ENCODE measurements at regions not wholly inside any gene's neighbourhood (a gene's known extent, or its start where the extent isn't known, plus 50 kb on each side); places are given as distances from the start of the nearest gene placed in this dataset.

- no peak for DNase-seq (ENCODE audit: low read depth in 4 of 4, low spot score in 2 of 4)
Measured at GRCh38 chr7:25391295-25391861, 163.1 kb upstream of the NPVF start.

GRCh38 chr7:25391961-25392587 lies 163.8 kb upstream of the NPVF start:
- no peak for DNase-seq (ENCODE audit: low read depth in 4 of 4, low spot score in 2 of 4)

GRCh38 chr7:25392588-25393338 lies 164.5 kb upstream of the NPVF start:
- DNase-seq (ENCODE audit: low read depth in 4 of 4, low spot score in 2 of 4), result no peak

- no peak for DNase-seq (ENCODE audit: low read depth in 4 of 4, low spot score in 2 of 4)
Measured at GRCh38 chr7:25395976-25396375, 167.7 kb upstream of the NPVF start.

GRCh38 chr7:25396668-25397067 lies 168.4 kb upstream of the NPVF start:
- DNase-seq (ENCODE audit: low read depth in 4 of 4, low spot score in 2 of 4), result no peak

GRCh38 chr7:25398418-25398817 lies 170.1 kb upstream of the NPVF start:
- DNase-seq (ENCODE audit: low read depth in 4 of 4, low spot score in 2 of 4), result no peak

- DNase-seq (ENCODE audit: low read depth in 4 of 4, low spot score in 2 of 4), result no peak
Measured at GRCh38 chr7:25399000-25399750, 170.9 kb upstream of the NPVF start.

GRCh38 chr7:25402532-25402931 lies 174.2 kb upstream of the NPVF start:
- DNase-seq (ENCODE audit: low read depth in 4 of 4, low spot score in 2 of 4), result no peak

GRCh38 chr7:25405736-25406135 lies 177.4 kb upstream of the NPVF start:
- peak in 2 of 4 donors; percentile 86 to 89 for DNase-seq (ENCODE audit: low read depth in 4 of 4, low spot score in 2 of 4)

- no peak for DNase-seq (ENCODE audit: low read depth in 4 of 4, low spot score in 2 of 4)
Measured at GRCh38 chr7:25407053-25407452, 178.8 kb upstream of the NPVF start.

- no peak for DNase-seq (ENCODE audit: low read depth in 4 of 4, low spot score in 2 of 4)
Measured at GRCh38 chr7:25408012-25408687, 179.9 kb upstream of the NPVF start.

- no peak for DNase-seq (ENCODE audit: low read depth in 4 of 4, low spot score in 2 of 4)
Measured at GRCh38 chr7:25408876-25409275, 180.6 kb upstream of the NPVF start.

GRCh38 chr7:25409897-25410636 lies 181.8 kb upstream of the NPVF start:
- no peak for DNase-seq (ENCODE audit: low read depth in 4 of 4, low spot score in 2 of 4)

- no peak for DNase-seq (ENCODE audit: low read depth in 4 of 4, low spot score in 2 of 4)
Measured at GRCh38 chr7:25420771-25421170, 192.5 kb upstream of the NPVF start.

- DNase-seq (ENCODE audit: low read depth in 4 of 4, low spot score in 2 of 4), result no peak
Measured at GRCh38 chr7:25424113-25424512, 195.8 kb upstream of the NPVF start.

- no peak for DNase-seq (ENCODE audit: low read depth in 4 of 4, low spot score in 2 of 4)
Measured at GRCh38 chr7:25424855-25425254, 196.6 kb upstream of the NPVF start.

- no peak for DNase-seq (ENCODE audit: low read depth in 4 of 4, low spot score in 2 of 4)
Measured at GRCh38 chr7:25427721-25428120, 199.4 kb upstream of the NPVF start.

GRCh38 chr7:25429731-25430130 lies 201.4 kb upstream of the NPVF start:
- DNase-seq (ENCODE audit: low read depth in 4 of 4, low spot score in 2 of 4), result no peak

GRCh38 chr7:25430200-25430931 lies 202.1 kb upstream of the NPVF start:
- no peak for DNase-seq (ENCODE audit: low read depth in 4 of 4, low spot score in 2 of 4)

All from left renal cortex interstitium (tissue), 4 donors.